ENCODE measurements at regions not wholly inside any gene's neighbourhood (a gene's known extent, or its start where the extent isn't known, plus 50 kb on each side); places are given as distances from the start of the nearest gene placed in this dataset.

DNA sequence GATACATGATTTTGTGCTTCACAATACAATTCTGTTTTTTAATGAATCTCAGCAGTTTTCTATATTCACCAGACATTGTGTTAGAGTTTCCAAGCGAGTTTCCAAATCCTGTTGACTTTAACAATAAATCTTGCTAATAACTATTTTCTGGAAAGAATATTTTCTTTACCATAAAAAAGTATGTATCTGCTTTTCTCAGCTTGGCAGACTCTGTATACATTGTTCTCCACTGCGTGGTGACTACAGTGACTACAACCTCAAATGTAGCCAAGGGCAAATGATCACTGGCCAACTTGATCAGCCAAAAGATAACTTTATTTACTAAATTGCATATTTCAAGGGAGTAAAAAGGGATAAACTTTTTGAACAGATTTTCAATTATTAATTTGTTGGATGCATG lies 325.9 kb upstream of the ADAMTS5 start:
- no peaks in the 10 kb centered on the region for H3K4me1 Mint-ChIP-seq
- H3K27ac Mint-ChIP-seq = no peak overlapping the region
- H3K4me2 ChIP-seq (replicated peaks; ENCODE audit: extremely low read depth, low read length, poor library complexity, severe bottlenecking) = no peak overlapping the region

GRCh38 chr21:27292229-27292628 lies 325.3 kb upstream of the ADAMTS5 start:
- intact Hi-C loops (cut with micrococcal nuclease) = no loop called here
- Histone ChIP-seq H3K4me3 (replicated peaks in 1 of 3; ENCODE audit: low read depth in 2 of 3, low read length in 3 of 3) (no peak overlapping the region), H3K9ac (ENCODE audit: insufficient read depth, low read length, poor library complexity, severe bottlenecking) (no peak overlapping the region), H3K4me1 (ENCODE audit: control insufficient read depth in 1 of 2, insufficient read depth in 2 of 2, low read length in 2 of 2) (no peaks in the 10 kb centered on the region), H2AFZ (ENCODE audit: insufficient read depth, low read depth, low read length, poor library complexity, severe bottlenecking) (no peak overlapping the region), H3K79me2 (ENCODE audit: insufficient read depth, low read length) (no peaks in the 10 kb centered on the region), H3K27me3 (ENCODE audit: control insufficient read depth in 2 of 2, insufficient read depth in 2 of 2, low read length in 2 of 2) (no peaks in the 10 kb centered on the region), H3K36me3 (replicated peaks in 1 of 2; ENCODE audit: control insufficient read depth in 1 of 2, insufficient read depth in 2 of 2, low read length in 2 of 2) (no peaks in the 10 kb centered on the region), H3K9me3 (replicated peaks in 1 of 2; ENCODE audit: control insufficient read depth in 1 of 2, insufficient read depth in 1 of 2, low read length in 2 of 2) (peaks cover 0 to 19% of the 10 kb centered on the region in 2 donors), H3K27ac (ENCODE audit: low read depth in 1 of 2, low read length in 2 of 2) (no peak overlapping the region), H4K20me1 (ENCODE audit: insufficient read depth, low read length) (no peaks in the 10 kb centered on the region), H3K4me2 (replicated peaks; ENCODE audit: extremely low read depth, low read length, poor library complexity, severe bottlenecking) (no peak overlapping the region)
- H3K4me3 Mint-ChIP-seq = no peak overlapping the region
- peaks cover 0 to 1% (median 0%) of the 10 kb centered on the region in 3 donors for H3K27me3 Mint-ChIP-seq (ENCODE audit: low read depth in 3 of 3)
- no peak for DNase-seq
- H3K27ac Mint-ChIP-seq = no peak overlapping the region
- H3K36me3 Mint-ChIP-seq = no peaks in the 10 kb centered on the region
- no peaks in the 10 kb centered on the region for H3K4me1 Mint-ChIP-seq
- TF ChIP-seq, protein P1, sequence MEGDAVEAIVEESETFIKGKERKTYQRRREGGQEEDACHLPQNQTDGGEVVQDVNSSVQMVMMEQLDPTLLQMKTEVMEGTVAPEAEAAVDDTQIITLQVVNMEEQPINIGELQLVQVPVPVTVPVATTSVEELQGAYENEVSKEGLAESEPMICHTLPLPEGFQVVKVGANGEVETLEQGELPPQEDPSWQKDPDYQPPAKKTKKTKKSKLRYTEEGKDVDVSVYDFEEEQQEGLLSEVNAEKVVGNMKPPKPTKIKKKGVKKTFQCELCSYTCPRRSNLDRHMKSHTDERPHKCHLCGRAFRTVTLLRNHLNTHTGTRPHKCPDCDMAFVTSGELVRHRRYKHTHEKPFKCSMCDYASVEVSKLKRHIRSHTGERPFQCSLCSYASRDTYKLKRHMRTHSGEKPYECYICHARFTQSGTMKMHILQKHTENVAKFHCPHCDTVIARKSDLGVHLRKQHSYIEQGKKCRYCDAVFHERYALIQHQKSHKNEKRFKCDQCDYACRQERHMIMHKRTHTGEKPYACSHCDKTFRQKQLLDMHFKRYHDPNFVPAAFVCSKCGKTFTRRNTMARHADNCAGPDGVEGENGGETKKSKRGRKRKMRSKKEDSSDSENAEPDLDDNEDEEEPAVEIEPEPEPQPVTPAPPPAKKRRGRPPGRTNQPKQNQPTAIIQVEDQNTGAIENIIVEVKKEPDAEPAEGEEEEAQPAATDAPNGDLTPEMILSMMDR (IDR thresholded peaks at IDR 0.05) = no peak
- peaks cover 3 to 24% (median 7%) of the 10 kb centered on the region in 7 donors for H3K9me3 Mint-ChIP-seq

More for the DNA sequence above, 325.9 kb upstream of the ADAMTS5 start:
- intact Hi-C loops (cut with micrococcal nuclease) = no loop called here
- H3K27me3 ChIP-seq (ENCODE audit: control insufficient read depth in 2 of 2, insufficient read depth in 2 of 2, low read length in 2 of 2) = no peaks in the 10 kb centered on the region
- H3K4me3 ChIP-seq (replicated peaks in 1 of 3; ENCODE audit: low read depth in 2 of 3, low read length in 3 of 3) = no peak overlapping the region
- no CpG with 5 or more reads among the region's 2 CpGs for WGBS (ENCODE audit: insufficient coverage)
- H3K4me3 Mint-ChIP-seq = no peak overlapping the region
- no peaks in the 10 kb centered on the region for H4K20me1 ChIP-seq (ENCODE audit: insufficient read depth, low read length)
- H3K79me2 ChIP-seq (ENCODE audit: insufficient read depth, low read length) = no peaks in the 10 kb centered on the region
- peaks cover 4 to 24% (median 7%) of the 10 kb centered on the region in 7 donors for H3K9me3 Mint-ChIP-seq
- DNase-seq = no peak
- H3K27ac ChIP-seq (ENCODE audit: low read depth in 1 of 2, low read length in 2 of 2) = no peak overlapping the region
- peaks cover 1 to 19% of the 10 kb centered on the region in 2 donors for H3K9me3 ChIP-seq (replicated peaks in 1 of 2; ENCODE audit: control insufficient read depth in 1 of 2, insufficient read depth in 1 of 2, low read length in 2 of 2)
- H2AFZ ChIP-seq (ENCODE audit: insufficient read depth, low read depth, low read length, poor library complexity, severe bottlenecking) = no peak overlapping the region
- H3K9ac ChIP-seq (ENCODE audit: insufficient read depth, low read length, poor library complexity, severe bottlenecking) = no peak overlapping the region
- H3K4me1 ChIP-seq (ENCODE audit: control insufficient read depth in 1 of 2, insufficient read depth in 2 of 2, low read length in 2 of 2) = no peaks in the 10 kb centered on the region
- no peaks in the 10 kb centered on the region for H3K36me3 Mint-ChIP-seq
- H3K27me3 Mint-ChIP-seq (ENCODE audit: low read depth in 3 of 3) = peaks cover 0 to 1% (median 0%) of the 10 kb centered on the region in 3 donors
- H3K36me3 ChIP-seq (replicated peaks in 1 of 2; ENCODE audit: control insufficient read depth in 1 of 2, insufficient read depth in 2 of 2, low read length in 2 of 2) = no peaks in the 10 kb centered on the region
- TF ChIP-seq, protein P1 (IDR thresholded peaks at IDR 0.05) = no peak
